A549 (cell line): ENCODE measurements at regions not wholly inside any gene's neighbourhood (a gene's known extent, or its start where the extent isn't known, plus 50 kb on each side); places are given as distances from the start of the nearest gene placed in this dataset.

Experiments used
- BHLHE40 ChIP-seq: IDR thresholded peaks from 2 replicates; pipeline ENCODE4 v1.6.1; 2012; ENCODE audit warnings: low read depth, low read length, inconsistent platforms
- CEBPB ChIP-seq, 2 experiments: fragments of >200 bp in 1 of 2; sonication (Bioruptor Twin) in 1 of 2; formaldehyde crosslinking in 1 of 2; IDR thresholded peaks; 2 replicates each; pipeline ENCODE4 v1.6.1; 2012 to 2016
- CHD2 ChIP-seq: fragments of 150-350 bp; IDR thresholded peaks from 2 replicates; pipeline ENCODE4 v1.6.1; 2014; ENCODE audit warnings: low read length; ENCODE audit not compliant: partially characterized antibody
- CTCF ChIP-seq: fragments of >200 bp; sonication (Bioruptor Twin); formaldehyde crosslinking; IDR thresholded peaks from 3 replicates; pipeline ENCODE4 v1.5.1; 2016
- ELK1 ChIP-seq: fragments of 150-350 bp; IDR thresholded peaks from 2 replicates; pipeline ENCODE4 v1.6.1; 2014; ENCODE audit warnings: low read depth, mild to moderate bottlenecking, low read length
- EP300 ChIP-seq, 2 experiments: fragments of >200 bp; sonication (Bioruptor Twin); formaldehyde crosslinking; IDR thresholded peaks; 2 replicates in 1 of 2; 3 replicates in 1 of 2; pipeline ENCODE4 v1.6.1; 2016 to 2017
- HMGXB4 ChIP-seq: fragments of 250-450 bp; sonication (Bioruptor Pico); IDR thresholded peaks from 2 replicates; pipeline ENCODE4 v1.5.0; 2021; ENCODE audit warnings: mild to moderate bottlenecking, moderate library complexity, borderline replicate concordance
- JUNB ChIP-seq: fragments of >200 bp; sonication (Bioruptor Twin); formaldehyde crosslinking; IDR thresholded peaks from 2 replicates; pipeline ENCODE4 v1.6.1; 2016
- MYC ChIP-seq: IDR thresholded peaks from 2 replicates; pipeline ENCODE4 v1.6.1; 2012; ENCODE audit warnings: mild to moderate bottlenecking, inconsistent platforms, low read length, improper control_type of control experiment, borderline replicate concordance
- POLR2A ChIP-seq: IDR thresholded peaks from 2 replicates; pipeline ENCODE4 v1.6.1; 2012; ENCODE audit warnings: mild to moderate bottlenecking, low read length
- REST ChIP-seq: fragments of 200-600 bp; sonication (generic); IDR thresholded peaks from 2 replicates; pipeline ENCODE4 v1.6.1; 2016; ENCODE audit warnings: antibody characterized with exemption, mild to moderate bottlenecking, moderate library complexity
- ZC3H11A ChIP-seq: fragments of 450-650 bp; IDR thresholded peaks from 2 replicates; pipeline ENCODE4 v1.6.1; 2014; ENCODE audit warnings: antibody characterized with exemption, mild to moderate bottlenecking
- TF ChIP-seq, protein P1 (sequence below): fragments of 450-650 bp; IDR thresholded peaks from 2 replicates; pipeline ENCODE4 v1.6.1; 2014; ENCODE audit warnings: antibody characterized with exemption

DNA sequence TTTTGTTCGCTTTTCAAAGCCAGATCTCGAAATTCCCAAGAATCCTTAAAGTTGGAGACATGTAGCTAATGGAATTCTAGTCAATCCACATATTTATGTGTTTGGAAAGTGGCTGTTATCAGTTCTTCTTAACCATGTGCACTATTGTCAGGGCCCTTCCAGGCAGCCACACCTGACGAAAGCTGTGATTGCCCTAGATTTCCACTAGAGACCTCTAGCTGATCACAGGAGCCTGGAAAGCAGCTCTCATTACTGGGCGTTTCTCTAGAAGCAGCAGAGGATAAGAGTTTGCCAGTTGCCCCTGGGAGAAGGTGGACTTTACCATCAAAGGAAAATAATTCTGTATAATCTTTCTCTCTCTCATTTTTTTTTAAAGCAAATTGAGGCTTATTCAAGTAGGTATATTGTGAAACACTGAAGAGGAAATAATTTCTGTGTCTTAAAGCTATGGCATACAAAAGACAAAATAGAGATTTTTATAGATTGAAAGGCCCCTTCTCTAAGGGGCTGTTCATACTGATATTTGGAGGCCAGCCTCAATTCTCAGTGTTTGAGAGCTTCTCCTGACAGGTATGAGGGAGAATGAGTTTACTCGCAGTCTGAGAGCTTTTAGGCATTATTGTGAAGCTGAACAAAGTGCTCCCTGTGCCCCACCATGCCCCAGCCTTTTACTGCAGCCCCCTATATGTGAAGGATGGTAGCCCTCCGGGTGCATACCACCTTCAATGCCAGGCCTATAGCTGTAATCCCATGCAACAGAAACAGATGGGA, 405.4 kb upstream of the ACTBL2 start:
- TF ChIP-seq CTCF (peak; percentile 80), JUNB (no peak), ZC3H11A (no peak), CEBPB (IDR thresholded peaks at IDR 0.05) (no peak), BHLHE40 (no peak), ELK1 (no peak), HMGXB4 (CRISPR knock-in tag) (no peak), CHD2 (no peak), POLR2A (no peak), EP300 (IDR thresholded peaks at IDR 0.05) (no peak), REST (no peak), MYC (no peak)
- TF ChIP-seq, protein P1, sequence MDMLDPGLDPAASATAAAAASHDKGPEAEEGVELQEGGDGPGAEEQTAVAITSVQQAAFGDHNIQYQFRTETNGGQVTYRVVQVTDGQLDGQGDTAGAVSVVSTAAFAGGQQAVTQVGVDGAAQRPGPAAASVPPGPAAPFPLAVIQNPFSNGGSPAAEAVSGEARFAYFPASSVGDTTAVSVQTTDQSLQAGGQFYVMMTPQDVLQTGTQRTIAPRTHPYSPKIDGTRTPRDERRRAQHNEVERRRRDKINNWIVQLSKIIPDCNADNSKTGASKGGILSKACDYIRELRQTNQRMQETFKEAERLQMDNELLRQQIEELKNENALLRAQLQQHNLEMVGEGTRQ, result no peak
